DMS153 (cell line): ENCODE measurements at regions not wholly inside any gene's neighbourhood (a gene's known extent, or its start where the extent isn't known, plus 50 kb on each side); places are given as distances from the start of the nearest gene placed in this dataset.
"Not testable (repeated sequence)": the region's sequence is repeated elsewhere in the genome, so short reads cannot be mapped to it uniquely, and the experiment has no call there.

Source experiments
- DNase-seq: peaks from one replicate; lab custom pipeline; 2025; lab: John Stamatoyannopoulos, UW

DNA sequence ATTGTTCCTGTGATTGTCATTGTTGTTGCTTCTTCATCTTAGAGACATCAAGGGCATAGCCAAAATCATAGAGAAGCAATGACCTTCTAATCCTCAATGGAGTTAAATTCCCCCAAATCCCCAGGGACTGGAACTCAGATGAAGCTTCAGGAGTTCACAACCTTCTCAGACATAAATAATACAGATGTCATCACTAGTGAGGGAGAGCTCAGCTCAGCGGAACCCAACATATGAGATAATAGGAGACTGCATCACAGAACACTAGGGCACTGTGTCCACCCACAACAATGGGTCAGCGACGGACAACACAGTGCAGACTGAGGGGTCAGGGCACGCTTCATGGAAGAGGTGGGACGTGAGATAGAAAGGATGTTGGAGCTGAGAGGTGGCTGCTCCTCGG, 1290.4 kb upstream of the TMEM132C start:
- no peak for DNase-seq

DNA sequence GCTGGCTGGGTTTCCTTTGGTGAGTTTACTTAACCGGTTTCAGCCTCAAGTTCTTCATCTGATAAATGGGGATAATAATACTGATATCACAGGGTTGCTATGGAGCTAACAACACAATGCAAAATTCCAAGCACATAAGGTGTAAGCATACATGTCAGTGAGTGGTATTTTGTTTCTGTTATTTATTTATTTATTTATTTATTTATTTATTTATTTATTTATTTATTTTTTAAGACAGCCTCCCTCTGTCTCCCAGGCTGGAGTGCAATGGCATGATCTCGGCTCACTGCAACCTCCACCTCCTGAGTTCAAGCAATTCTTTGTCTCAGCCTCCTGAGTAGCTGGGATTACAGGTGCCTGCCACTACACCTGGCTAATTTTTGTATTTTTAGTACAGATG, 1287.4 kb upstream of the TMEM132C start:
- not testable (repeated sequence) for DNase-seq

DNA sequence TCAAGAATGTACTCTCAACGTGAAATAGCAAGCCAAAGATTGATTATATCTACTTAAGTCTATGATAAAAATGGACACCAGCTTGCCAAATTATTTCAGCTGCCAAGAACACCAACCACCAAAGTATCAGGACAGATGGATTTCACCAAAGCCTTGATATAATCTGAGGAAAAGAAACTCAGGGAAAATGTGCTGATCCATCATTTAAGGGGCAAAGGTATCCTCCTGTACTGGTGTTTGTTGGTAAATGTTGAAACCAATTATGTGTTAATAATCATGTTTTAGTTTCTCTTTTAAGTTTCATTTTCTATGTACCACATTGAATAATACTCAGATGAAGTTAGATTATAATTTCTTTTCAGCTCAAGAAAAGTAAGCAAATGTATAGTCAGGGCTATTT, 1284.3 kb upstream of the TMEM132C start:
- no peak for DNase-seq

DNA sequence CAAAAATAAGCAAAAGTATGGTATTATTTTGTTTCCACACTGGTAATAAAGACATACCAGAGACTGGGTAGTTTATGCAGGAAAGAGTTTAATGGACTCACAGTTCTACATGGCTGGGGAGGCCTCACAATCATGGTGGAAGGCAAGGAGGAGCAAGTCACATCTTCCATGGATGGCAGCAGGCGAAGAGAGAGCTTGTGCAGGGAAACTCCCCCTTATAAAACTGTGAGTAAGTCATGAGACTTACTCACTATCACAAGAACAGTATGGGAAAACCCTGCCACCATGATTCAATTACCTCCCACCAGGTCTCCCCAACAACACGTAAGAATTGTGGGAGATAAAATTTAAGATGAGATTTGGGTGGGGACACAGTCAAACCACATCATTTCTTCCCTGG, 1283.2 kb upstream of the TMEM132C start:
- not testable (repeated sequence) for DNase-seq

DNA sequence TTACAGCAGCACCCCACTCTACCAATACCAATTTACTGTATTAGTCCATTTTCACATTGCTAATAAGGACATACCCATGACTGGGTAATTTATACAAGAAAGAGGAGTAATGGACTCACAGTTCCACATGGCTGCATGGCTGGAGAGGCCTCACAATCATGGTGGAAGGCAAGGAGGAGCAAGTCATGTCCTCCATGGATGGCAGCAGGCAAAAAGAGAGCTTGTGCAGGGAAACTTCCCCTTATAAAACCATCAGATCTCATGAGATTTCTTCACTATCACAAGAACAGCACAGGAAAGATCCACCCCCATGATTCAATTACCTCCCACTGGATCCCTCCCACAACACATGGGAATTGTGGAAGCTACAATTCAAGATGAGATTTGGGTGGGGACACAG, 1281.3 kb upstream of the TMEM132C start:
- not testable (repeated sequence) for DNase-seq

DNA sequence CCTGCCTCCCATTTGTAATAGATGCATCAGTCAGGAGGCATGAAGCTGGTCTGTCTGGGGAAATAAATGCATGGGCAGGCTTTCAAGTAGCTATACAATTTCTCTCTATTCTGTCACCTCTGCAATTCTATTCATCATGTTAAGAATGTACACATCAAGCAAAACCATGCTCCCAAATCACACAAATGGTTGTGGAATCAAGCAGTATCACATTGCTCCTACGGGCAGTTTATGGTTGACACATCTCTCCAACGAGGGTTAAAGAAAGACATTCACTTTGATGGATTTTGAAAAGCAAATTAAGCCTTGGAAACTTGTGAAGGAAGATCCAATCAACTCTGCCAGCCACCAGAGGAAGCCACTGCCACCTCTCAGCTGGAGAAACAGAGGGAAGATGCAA, 1277.4 kb upstream of the TMEM132C start:
- DNase-seq, result no peak

DNA sequence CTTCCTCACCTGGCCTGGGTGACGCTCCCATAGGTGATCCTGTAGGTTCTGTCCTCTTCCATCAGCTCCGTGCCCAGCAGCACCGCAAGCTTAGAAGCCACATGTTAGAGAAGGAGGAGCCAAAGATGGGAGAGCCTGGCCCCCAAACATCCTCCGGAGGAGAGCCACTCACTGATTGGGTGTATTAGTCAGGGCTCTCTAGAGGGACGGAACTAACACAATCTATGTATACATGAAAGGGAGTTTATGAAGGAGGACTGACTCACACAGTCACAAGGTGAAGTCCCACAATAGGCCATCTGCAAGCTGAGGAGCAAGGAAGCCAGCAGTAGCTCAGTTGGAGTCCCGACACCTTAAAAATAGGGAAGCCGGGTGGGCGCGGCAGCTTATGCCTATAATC, 1273.1 kb upstream of the TMEM132C start:
- no peak for DNase-seq

DNA sequence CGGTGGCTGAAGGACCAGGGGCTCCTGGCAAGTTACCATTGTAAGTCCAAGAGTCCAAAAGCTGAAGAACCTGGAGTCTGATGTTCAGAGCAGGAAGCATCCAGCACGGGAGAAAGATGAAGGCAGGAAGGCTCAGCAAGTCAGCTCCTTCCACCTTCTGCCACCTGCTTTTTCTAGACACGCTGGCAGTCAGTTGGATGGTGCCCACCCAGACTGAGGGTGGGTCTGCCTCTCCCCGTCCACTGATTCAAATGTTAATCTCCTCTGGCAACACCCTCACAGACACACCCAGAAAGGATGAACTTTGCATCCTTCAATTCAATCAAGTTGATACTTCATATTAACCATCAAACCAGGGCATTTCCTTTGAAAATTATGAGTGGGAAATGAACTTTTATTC, 1272.4 kb upstream of the TMEM132C start:
- no peak for DNase-seq

DNA sequence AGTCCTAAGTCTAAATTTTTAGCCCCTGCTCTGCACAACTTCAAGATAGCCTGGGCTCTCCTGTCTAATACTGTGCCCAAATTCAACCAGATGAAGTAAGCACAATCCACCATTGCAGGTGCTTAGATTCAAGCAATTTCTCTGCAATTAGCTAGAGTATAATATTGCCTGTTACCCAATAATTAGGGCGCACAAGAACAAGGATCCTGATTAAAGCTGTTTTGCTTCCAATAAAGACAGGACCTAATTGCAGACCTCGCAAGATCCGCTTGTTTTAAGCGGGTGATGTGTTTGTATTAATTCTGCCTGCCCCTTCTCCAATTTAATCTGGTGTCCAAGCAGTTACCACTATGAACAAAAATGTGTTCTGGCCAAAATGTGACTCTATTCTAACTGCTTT, 1268.9 kb upstream of the TMEM132C start:
- DNase-seq, result no peak

DNA sequence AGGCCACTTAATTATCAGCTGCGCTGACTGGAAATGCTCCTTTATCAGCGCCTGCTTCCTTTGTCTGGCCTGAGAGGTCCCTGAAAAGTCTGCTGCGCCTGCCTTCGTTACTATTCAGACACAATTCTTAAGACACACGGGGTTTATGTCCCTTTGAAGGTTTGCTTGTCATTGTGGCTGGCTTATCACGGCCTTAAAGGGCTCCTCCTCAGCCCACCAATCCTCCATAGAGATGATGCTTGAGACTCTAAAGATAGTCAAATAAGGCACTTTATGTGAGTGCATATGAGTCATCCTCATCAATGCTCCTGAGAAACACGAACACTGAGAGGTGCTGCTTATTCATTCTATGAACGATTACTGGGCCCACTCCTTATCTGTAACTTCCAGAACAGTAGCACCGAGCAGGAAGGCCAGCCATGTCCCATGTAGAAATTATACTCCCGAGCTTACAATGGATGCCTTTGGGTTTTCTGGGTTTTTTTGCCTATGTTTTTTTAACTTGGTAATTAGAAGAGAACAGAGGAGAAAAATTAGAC, 1268.2 kb upstream of the TMEM132C start:
- DNase-seq, result no peak

DNA sequence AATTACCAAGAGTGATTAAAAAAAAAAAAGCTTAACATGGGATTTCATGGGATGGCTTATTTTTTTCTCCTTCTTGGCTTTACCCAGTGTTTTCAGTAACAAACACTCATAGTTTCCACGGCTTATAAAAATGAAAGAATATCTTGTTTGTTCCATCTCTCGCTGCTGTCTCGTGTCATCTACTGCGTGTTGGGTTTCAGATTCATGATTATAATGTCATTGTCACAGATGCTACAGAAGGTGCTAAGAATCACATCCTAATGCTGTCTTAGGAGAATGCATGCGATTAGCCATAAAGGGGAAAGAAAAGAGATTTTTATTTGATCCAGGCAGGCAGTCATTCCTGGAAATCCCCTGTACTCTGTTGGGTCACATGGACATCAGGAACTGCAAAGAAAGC, 1267.6 kb upstream of the TMEM132C start:
- no peak for DNase-seq

DNA sequence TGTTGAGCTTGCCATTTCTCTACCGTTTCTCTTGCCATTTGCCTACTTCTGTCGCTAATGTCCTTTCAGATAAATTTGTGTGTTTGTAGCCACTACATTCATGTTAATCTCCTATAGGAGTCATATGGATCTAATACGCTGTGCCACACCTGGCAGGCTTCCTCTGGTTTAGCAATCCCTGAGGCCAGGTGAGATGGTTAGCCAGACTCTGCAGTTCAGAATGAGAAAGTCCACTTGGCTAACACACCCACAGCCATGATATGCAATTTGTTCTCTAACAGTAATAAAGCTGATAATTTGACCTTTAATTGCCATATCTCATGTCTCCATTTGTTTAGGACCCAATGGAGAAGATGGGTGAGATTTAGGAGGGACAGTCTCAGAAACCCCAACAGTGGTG, 1261.6 kb upstream of the TMEM132C start:
- DNase-seq, result no peak

DNA sequence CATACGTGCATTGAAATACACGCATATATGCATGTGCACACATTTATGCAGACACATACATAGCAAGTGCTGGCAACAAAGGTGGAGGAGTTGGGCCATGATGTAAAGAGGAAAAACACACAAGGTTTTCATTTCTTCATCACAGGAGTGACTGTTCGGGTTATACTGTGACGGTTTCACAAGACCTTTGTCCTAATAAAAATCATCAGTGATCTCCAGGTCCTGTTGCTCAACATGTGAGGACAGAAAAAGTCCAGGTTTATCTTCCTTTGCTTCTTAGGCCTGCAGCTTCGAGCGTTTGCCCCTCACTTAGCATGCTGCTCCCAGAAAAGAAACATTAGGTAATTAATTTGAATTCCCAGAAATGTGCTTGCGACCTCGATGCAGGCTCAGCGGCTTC, 1260.0 kb upstream of the TMEM132C start:
- no peak for DNase-seq

DNA sequence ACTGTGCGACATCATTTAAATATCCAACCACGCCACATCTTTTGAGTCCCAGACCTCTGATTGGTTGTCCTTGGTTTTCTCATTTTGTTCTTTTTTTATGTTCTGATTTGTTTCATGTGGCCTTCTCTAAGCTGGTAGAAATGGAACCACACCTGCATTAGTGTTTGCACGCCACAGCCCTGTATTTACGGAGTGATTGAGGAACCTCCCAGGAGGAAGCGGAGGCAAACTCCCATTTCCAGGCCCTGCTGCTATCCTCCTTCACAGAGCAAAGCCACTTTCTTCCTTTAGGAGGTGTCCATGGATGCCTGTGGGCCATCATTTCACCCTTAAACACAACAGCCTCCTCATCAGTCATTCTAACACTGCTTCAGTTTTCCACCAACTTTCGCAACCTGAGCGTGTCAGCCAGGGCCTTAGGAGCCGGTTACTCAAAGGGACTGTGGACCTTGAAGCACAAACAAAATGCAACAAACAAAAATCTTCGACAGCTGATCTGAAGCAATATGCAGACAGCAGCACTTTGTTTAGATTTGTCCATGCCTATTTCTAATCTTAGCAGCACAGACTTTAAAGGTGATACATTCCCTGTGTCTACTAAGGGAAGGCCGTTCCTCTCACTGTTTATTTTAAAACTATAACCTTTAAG, 1258.1 kb upstream of the TMEM132C start:
- DNase-seq, result no peak

DNA sequence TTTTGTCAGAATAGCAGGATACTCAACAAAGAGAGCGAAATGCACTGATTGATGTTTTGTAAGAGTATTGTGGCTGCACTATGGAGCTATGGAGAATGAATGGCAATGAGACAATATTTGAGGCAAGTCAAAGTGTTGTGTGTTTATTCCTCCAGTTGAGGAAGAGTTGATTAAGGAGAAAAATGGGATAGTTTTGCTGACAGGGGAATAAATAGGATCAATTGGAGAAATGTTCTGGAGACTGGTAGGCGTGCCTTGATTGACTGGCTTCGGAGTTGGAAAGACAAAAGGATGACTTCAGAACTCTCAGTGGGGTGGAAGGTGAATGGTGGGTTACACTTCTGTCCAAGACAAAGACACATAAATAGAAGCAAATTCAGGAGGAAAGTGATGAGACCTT, 1254.9 kb upstream of the TMEM132C start:
- DNase-seq, result no peak

DNA sequence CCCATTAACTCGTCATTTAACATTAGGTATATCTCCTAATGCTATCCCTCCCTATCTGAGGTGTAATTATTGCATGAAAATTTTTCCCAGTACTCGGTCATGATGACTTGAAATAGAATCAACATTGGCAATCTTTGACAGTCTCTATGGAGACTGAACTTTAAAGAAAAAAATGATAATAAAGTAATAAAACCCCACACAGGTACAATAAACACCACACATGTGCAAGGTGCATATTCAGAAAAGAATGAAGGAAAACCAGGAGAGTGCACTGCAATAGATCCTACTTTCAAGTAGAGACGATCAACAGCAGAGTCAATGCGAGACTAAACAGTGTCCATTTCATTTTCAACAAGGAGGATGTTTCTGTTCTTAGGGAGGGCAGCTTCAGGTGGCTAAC, 1253.8 kb upstream of the TMEM132C start:
- DNase-seq, result no peak

DNA sequence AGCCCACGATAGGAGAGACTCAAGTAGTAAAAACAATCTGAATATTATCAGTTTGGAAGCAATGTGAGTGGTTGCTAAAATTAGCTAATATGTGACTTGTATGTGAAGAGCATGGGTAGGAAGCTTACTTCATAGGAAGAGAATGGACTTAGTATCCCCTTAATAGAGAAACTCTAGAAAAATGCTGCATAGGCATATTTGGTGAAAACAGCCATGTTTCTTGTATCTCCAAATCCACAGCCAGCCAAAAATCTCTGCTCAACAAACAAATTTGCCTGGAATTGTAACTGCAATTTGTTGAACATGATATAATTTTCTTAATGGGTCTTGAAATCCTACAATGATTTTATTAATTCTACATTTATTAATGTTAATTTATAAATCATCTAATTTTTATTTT, 1252.9 kb upstream of the TMEM132C start:
- DNase-seq, result no peak

DNA sequence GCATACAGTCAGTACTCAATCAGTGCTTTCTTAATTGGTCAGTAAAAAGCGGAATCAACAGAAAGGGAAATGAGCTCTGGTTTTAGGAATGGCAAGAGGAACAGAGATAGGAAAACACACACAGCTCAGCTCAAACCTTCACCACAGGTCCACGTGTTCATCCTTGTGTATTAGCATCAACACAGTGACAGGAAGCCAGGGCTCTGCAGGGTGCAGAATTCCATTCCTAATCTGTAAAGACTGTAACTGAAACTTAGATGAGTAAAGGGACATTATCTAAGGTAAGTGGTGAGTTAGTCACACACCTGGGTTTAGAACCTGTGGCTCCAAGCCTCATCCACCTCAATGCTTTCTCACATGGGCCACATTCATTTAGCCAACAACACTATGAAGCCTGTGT, 1242.2 kb upstream of the TMEM132C start:
- no peak for DNase-seq

DNA sequence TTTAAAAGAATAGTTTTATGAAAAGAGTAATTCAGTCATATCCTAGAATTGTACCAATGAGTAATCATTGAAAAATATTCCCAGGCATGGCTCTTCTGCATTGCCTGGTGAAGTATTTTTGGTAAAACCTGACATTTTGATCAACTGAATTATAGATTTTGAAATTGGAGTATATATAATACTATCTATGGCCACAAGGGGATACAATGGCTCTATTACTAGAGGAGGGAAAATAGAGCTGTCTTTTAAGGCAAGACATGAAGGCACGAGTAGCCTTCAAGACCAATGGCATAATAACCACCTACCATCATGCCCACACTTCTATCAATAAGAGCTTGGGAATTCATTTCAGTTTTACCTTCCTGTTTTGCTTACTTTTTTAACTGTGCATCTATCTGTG, 1241.4 kb upstream of the TMEM132C start:
- no peak for DNase-seq

DNA sequence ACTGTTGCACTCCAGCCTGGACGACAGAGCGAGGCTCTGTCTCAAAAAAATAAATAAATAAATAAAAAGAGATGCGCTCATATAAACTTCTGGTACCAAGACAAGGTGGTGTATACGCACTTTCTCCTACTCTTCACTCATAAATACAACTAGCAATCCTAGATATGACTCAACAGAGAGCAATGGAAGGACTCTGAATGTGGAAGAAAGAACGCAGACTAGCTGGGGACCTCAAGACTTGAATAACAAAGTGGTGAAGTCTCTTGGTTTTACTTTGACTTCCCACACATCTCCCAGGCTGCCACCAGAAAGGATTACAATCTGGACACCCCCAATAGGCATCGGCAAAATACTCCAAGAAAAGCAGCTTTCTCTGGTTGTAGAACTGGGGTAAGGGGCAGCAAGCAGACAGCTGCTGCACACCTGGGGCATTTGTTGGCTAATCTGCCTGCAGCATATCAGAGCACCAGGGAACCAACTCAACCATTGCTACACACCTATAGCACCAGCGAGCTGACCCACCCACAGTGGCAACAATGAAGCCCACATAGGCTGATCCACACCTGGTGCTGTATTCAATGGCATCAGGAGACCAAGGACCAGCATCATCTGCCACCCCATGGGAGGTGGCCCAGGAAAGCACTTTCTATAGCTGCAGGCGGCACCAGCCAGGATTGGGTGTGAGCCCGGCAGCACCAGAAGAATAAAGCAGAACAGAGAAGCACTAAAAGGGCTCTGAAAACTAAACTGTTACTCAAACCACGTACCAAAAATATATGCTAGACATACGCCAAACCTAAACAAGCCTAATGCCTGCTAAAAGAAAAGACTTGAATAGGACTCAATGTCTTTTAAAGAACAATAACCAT, 1231.7 kb upstream of the TMEM132C start:
- no peak for DNase-seq

DNA sequence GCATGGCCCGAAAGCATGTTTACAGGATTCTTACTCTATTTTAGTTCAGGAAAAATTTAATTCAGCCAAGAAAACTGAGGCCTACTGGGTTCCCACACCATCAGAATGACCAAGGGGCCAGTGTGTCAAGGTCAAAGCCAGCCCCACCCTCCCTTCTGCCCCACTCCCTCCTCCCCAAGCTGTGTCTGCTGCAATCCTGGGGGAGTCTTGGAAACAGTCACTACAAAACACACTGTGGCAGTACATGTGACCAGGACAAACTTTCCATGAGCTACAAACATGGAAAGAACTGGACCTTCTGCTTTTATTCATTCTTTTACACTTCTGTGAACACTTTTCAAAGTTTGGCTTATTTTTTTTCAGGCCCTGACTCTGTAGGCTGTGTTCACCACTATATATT, 1228.8 kb upstream of the TMEM132C start:
- no peak for DNase-seq

DNA sequence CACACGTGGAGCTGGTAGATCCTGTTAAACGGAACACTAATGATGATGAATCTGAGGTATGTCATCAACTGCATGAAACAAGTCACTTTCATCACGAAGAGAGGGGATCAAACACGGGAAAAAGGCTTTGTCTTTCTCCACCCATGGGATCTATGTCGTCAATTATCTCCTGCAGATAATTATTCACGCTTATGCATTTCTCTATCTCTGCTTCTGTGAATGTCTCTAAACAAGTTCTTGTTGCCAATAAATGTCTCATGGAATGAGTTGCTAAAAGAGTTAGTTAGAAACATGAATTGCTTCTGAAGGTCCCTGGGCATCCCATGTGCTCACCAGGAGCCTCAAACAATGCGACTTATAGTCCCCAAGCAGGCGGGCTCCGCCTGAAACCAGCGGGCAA, 1228.2 kb upstream of the TMEM132C start:
- no peak for DNase-seq

DNA sequence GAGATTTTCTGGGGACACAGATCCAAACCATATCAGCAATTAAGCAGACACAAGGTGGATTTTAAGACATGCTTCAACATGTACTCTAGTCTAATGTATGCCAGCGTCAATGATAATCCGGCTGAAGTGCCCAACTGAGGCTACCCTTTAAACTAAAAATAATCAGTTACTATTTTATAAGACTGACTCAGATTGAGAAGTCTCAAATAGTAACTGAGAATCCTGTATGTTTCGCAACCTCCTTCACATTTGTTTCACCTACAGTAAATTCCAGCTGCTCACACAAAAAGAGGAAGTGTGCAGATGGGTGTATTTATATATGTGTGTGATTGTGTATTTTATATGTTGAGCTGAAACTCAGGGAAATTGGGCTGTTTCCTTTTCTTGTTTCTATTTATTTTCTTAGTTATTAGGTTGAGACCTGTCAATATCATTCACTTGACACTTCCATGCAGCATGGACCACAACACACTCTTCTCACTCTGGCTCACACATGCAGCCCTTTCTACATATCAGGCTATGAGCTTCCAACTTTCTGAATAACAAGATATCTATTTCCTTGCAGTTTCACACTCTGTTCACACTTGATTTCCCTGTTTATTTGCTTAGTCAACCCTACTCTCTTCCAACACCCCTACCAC, 1224.9 kb upstream of the TMEM132C start:
- DNase-seq, result no peak
